Liver (tissue), 3 donors: ENCODE measurements at regions not wholly inside any gene's neighbourhood (a gene's known extent, or its start where the extent isn't known, plus 50 kb on each side); places are given as distances from the start of the nearest gene placed in this dataset.

Experiments used
- ATF3 ChIP-seq: IDR thresholded peaks from 2 replicates; pipeline ENCODE4 v1.6.1; 2016; ENCODE audit warnings: antibody characterized with exemption
- CTCF ChIP-seq: fragments of 150-350 bp; IDR thresholded peaks from 2 replicates; pipeline ENCODE4 v1.5.1; 2017; ENCODE audit warnings: improper control_type of control experiment, low read depth, low read length; ENCODE audit not compliant: missing input control
- HNF4A ChIP-seq, 2 donors: conservative IDR thresholded peaks; 2 replicates each; pipeline ENCODE4 v1.6.1; 2016; ENCODE audit warnings: antibody characterized with exemption in 2 of 2, mild to moderate bottlenecking in 2 of 2
- JUND ChIP-seq, 2 donors: IDR thresholded peaks; 2 replicates each; pipeline ENCODE4 v1.6.1; 2016; ENCODE audit warnings: antibody characterized with exemption in 2 of 2
- REST ChIP-seq: IDR thresholded peaks from 2 replicates; pipeline ENCODE4 v1.6.1; 2016; ENCODE audit warnings: antibody characterized with exemption, mild to moderate bottlenecking
- SP1 ChIP-seq: IDR thresholded peaks from 2 replicates; pipeline ENCODE4 v1.6.1; 2018; ENCODE audit warnings: antibody characterized with exemption, mild to moderate bottlenecking
- YY1 ChIP-seq: IDR thresholded peaks from 2 replicates; pipeline ENCODE4 v1.6.1; 2016; ENCODE audit warnings: antibody characterized with exemption, mild to moderate bottlenecking
- donor health status: healthy.
- donor health status: healthy.

- TF ChIP-seq SP1 (no peak), JUND (IDR thresholded peaks at IDR 0.05) (no peak), CTCF (no peak), HNF4A (conservative IDR thresholded peaks at IDR 0.05) (no peak), YY1 (no peak), ATF3 (no peak), REST (no peak)
Measured at GRCh38 chr6:140041056-140041455, 666.6 kb upstream of the CITED2 start.
